ENCODE measurements at regions not wholly inside any gene's neighbourhood (a gene's known extent, or its start where the extent isn't known, plus 50 kb on each side); places are given as distances from the start of the nearest gene placed in this dataset.

- no peaks in the 10 kb centered on the region for H3K36me3 ChIP-seq (ENCODE audit: insufficient read depth, low read length, poor library complexity, severe bottlenecking)
- no peak for TF ChIP-seq CTCF (conservative IDR thresholded peaks at IDR 0.05; ENCODE audit: low read depth, low read length)
- TF ChIP-seq EZH2 (IDR thresholded peaks at IDR 0.05; ENCODE audit: borderline replicate concordance, low read depth, low read length, poor library complexity, severe bottlenecking) = no peak
- no peaks in the 10 kb centered on the region for H3K4me1 ChIP-seq (ENCODE audit: insufficient read depth, low read length, poor library complexity, severe bottlenecking)
- no peak overlapping the region for H3K27ac ChIP-seq (ENCODE audit: low read depth, low read length, poor library complexity, severe bottlenecking)
- ChIA-PET CTCF (no interaction called here), POLR2A (ENCODE audit: low non-redundant PET) (interaction anchor here (0.6 kb wide), 1 partner anchor 11 kb away, joined by 13 read pairs; no protein-coding TSS in a partner anchor)
- BruUV-seq (replicated peaks) = no TSS peak
- intact Hi-C loops (cut with micrococcal nuclease; ENCODE audit: unreplicated experiment) = no loop called here
- no peak for DNase-seq (ENCODE audit: low spot score)
- H3K9me3 ChIP-seq (ENCODE audit: low read depth, low read length, poor library complexity, severe bottlenecking) = peaks cover 11% of the 10 kb centered on the region
- no peak overlapping the region for H3K4me3 ChIP-seq (ENCODE audit: low read depth, low read length, poor library complexity, severe bottlenecking)
- no peaks in the 10 kb centered on the region for H3K27me3 ChIP-seq (replicated peaks; ENCODE audit: insufficient read depth, low read depth, low read length, poor library complexity)
Observed at GRCh38 chr2:217270485-217271121, 410.7 kb upstream of the TNP1 start.

GRCh38 chr2:217269701-217270484, 410.0 kb upstream of the TNP1 start:
- intact Hi-C loops (cut with micrococcal nuclease; ENCODE audit: unreplicated experiment) = no loop called here
- H3K36me3 ChIP-seq (ENCODE audit: insufficient read depth, low read length, poor library complexity, severe bottlenecking) = no peaks in the 10 kb centered on the region
- CTCF ChIA-PET = no interaction called here
- no peak for TF ChIP-seq CTCF (conservative IDR thresholded peaks at IDR 0.05; ENCODE audit: low read depth, low read length)
- no peak for TF ChIP-seq EZH2 (IDR thresholded peaks at IDR 0.05; ENCODE audit: borderline replicate concordance, low read depth, low read length, poor library complexity, severe bottlenecking)
- H3K4me3 ChIP-seq (ENCODE audit: low read depth, low read length, poor library complexity, severe bottlenecking) = no peak overlapping the region
- no peak for DNase-seq (ENCODE audit: low spot score)
- H3K27ac ChIP-seq (ENCODE audit: low read depth, low read length, poor library complexity, severe bottlenecking) = no peak overlapping the region
- no TSS peak for BruUV-seq (replicated peaks)
- H3K9me3 ChIP-seq (ENCODE audit: low read depth, low read length, poor library complexity, severe bottlenecking) = peaks cover 11% of the 10 kb centered on the region
- H3K4me1 ChIP-seq (ENCODE audit: insufficient read depth, low read length, poor library complexity, severe bottlenecking) = no peaks in the 10 kb centered on the region
- H3K27me3 ChIP-seq (replicated peaks; ENCODE audit: insufficient read depth, low read depth, low read length, poor library complexity) = no peaks in the 10 kb centered on the region
- POLR2A ChIA-PET (ENCODE audit: low non-redundant PET) = no interaction called here

GRCh38 chr2:217268978-217269377, 409.1 kb upstream of the TNP1 start:
- TF ChIP-seq EZH2 (IDR thresholded peaks at IDR 0.05; ENCODE audit: borderline replicate concordance, low read depth, low read length, poor library complexity, severe bottlenecking) = no peak
- no peak for TF ChIP-seq CTCF (conservative IDR thresholded peaks at IDR 0.05; ENCODE audit: low read depth, low read length)
- intact Hi-C loops (cut with micrococcal nuclease; ENCODE audit: unreplicated experiment) = no loop called here
- Histone ChIP-seq H3K4me3 (ENCODE audit: low read depth, low read length, poor library complexity, severe bottlenecking) (no peak overlapping the region), H3K9me3 (ENCODE audit: low read depth, low read length, poor library complexity, severe bottlenecking) (peaks cover 11% of the 10 kb centered on the region), H3K36me3 (ENCODE audit: insufficient read depth, low read length, poor library complexity, severe bottlenecking) (no peaks in the 10 kb centered on the region), H3K4me1 (ENCODE audit: insufficient read depth, low read length, poor library complexity, severe bottlenecking) (no peaks in the 10 kb centered on the region), H3K27me3 (replicated peaks; ENCODE audit: insufficient read depth, low read depth, low read length, poor library complexity) (no peaks in the 10 kb centered on the region), H3K27ac (ENCODE audit: low read depth, low read length, poor library complexity, severe bottlenecking) (no peak overlapping the region)
- ChIA-PET CTCF (no interaction called here), POLR2A (ENCODE audit: low non-redundant PET) (no interaction called here)
- DNase-seq (ENCODE audit: low spot score) = no peak
- no TSS peak for BruUV-seq (replicated peaks)
